ENCODE measurements at regions not wholly inside any gene's neighbourhood (a gene's known extent, or its start where the extent isn't known, plus 50 kb on each side); places are given as distances from the start of the nearest gene placed in this dataset.

DNA sequence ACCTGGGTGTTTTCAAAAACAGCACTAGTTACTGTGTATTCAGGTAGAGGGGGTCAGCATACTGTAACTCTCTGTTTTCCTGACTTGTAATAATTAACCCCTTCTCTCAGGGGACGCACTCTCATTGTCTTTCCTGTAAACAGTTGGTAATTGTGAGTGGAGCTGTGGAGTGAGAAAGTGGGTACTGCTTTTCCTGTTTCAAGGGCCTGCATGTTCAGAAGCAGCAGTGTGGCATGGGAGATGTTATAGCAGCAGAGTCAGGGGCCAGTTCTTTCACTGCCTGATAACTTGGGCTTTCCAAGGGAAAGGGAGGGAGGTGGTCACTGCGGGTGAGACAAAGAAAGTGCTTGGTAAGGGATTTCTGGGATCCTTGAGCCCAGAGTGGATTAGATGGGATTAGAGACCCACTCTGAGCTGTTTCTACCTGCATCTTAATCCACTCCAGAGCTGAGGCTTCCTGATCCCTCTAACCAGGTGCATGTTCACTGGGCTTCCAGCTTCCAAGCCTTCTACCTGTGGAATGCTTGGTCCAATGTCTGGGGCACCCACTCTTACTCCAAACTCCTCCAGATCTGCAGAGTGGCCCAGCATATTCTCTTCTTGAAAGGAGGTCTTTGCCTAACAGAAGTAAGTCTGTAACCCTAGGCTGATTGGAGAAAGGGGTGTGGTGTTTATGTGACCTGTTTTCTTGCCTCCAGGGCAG, 105.2 kb downstream of the RPLP1 start:
- Histone ChIP-seq H3K4me1 (peaks cover 4% of the 10 kb centered on the region), H3K4me3 (no peak overlapping the region), H3K27ac (peak overlapping the region; percentile 37), H3K27me3 (ENCODE audit: low read depth) (peaks cover 6% of the 10 kb centered on the region), H3K36me3 (no peaks in the 10 kb centered on the region), H3K9me3 (no peaks in the 10 kb centered on the region)
- DNase-seq (no peak), ATAC-seq (no peak)
- intact Hi-C loops (cut with DNase I): no loop called here
- TF ChIP-seq, protein P1, sequence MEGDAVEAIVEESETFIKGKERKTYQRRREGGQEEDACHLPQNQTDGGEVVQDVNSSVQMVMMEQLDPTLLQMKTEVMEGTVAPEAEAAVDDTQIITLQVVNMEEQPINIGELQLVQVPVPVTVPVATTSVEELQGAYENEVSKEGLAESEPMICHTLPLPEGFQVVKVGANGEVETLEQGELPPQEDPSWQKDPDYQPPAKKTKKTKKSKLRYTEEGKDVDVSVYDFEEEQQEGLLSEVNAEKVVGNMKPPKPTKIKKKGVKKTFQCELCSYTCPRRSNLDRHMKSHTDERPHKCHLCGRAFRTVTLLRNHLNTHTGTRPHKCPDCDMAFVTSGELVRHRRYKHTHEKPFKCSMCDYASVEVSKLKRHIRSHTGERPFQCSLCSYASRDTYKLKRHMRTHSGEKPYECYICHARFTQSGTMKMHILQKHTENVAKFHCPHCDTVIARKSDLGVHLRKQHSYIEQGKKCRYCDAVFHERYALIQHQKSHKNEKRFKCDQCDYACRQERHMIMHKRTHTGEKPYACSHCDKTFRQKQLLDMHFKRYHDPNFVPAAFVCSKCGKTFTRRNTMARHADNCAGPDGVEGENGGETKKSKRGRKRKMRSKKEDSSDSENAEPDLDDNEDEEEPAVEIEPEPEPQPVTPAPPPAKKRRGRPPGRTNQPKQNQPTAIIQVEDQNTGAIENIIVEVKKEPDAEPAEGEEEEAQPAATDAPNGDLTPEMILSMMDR (IDR thresholded peaks at IDR 0.05): no peak

DNA sequence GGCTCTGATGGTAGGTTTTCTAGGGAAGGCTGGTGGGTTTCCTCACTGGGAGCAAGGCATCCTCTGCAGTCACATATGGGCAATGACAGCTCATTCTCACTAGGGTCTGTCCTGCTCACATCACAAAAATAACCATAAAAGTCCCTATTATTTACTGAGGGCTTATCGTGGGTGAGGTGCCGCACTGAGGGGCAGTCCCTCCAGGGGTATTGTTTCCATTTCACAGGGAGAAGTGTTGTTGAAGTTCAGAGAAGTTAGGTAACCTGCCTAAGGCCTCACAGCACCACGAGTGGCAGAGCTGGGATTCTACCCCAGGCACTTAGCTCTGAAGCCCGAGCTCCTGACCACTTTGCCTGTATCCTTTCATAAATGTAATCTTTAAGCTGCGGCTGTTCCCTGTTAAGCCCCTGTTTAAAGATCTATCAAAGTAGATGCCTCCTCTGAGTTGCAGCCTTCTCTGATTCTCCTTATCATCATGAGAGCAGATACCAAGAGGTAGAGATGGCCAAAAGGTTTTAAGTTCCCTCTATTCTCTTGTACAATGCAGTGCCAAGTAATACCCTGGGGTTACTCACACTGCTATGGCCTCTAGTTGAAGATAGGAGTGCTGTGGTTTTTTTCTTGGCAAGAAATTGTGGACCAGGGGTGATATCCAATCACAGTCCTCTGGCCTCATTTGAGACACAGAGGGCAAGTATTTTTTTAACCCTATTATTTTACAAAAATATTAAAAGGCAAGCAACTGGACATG, 107.0 kb downstream of the RPLP1 start:
- Histone ChIP-seq H3K27ac (no peak overlapping the region), H3K36me3 (no peaks in the 10 kb centered on the region), H3K4me3 (no peak overlapping the region), H3K27me3 (ENCODE audit: low read depth) (peaks cover 6% of the 10 kb centered on the region), H3K4me1 (peaks cover 4% of the 10 kb centered on the region), H3K9me3 (no peaks in the 10 kb centered on the region)
- intact Hi-C loops (cut with DNase I): no loop called here
- ATAC-seq: no peak
- DNase-seq: no peak
- TF ChIP-seq, protein P1 (IDR thresholded peaks at IDR 0.05): no peak

DNA sequence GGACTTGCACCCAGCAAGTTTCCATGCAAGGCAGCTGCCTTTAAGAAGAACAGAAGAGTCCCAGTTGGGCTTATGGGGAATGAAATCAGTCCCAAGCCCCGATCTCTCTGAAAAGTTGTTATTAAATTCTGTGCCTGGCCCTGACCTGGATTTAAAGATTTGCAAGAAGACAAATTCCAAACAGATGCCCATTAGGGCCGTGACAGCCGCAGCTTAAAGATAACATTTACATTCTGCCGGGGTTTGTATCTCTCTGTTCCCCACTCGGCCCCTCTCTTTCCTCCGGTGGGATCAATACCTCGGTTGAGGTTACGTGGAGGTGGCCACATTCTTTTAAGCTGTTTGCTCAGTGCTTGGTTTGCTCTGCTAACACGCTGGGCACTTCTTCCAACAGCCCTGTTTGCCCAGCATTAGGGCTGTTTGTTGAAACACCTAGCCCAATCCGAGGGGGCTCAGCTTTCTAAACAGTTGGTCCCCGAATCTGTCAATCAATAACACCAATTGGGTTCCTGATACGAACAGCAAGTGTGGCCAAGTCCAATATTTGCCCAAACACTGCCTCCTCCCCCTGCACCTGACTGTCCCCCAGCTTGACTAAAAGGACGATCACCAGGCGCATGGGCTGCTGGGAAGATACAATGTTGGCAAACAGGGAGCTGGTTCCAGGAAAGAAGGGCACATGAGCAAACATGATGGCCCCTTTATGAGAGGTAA, 108.6 kb downstream of the RPLP1 start:
- H3K9me3 ChIP-seq: no peaks in the 10 kb centered on the region
- DNase-seq (no peak), ATAC-seq (peak in 1 of 2 donors; percentile 43)
- no peak overlapping the region for H3K27ac ChIP-seq
- peaks cover 4% of the 10 kb centered on the region for H3K4me1 ChIP-seq
- no peak overlapping the region for H3K4me3 ChIP-seq
- H3K36me3 ChIP-seq: no peaks in the 10 kb centered on the region
- H3K27me3 ChIP-seq (ENCODE audit: low read depth): peaks cover 6% of the 10 kb centered on the region
- TF ChIP-seq, protein P1 (IDR thresholded peaks at IDR 0.05): no peak
- intact Hi-C loops (cut with DNase I): no loop called here

DNA sequence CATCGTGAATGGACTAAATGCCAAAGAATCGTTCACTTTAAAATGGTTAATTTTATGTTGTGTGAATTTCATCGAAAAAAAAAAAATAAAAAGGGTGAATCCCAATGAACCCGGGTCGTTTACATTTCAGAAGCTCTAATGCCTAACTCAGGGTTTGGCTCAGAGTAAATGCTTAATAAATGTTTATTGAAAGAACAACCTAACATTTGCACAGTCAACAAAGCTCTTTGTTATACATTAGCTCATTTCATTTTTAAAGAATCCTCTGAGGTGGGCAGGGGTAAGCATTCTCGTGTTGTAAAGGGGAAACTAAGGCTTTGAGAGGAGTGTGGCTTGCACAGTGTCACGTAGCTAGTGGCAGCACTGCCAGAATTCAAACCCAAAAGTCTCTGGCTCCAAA, 109.5 kb downstream of the RPLP1 start:
- intact Hi-C loops (cut with DNase I): no loop called here
- TF ChIP-seq, protein P1 (IDR thresholded peaks at IDR 0.05): no peak
- DNase-seq (no peak), ATAC-seq (no peak)
- H3K9me3 ChIP-seq: no peaks in the 10 kb centered on the region
- no peak overlapping the region for H3K27ac ChIP-seq
- no peaks in the 10 kb centered on the region for H3K36me3 ChIP-seq
- peaks cover 4% of the 10 kb centered on the region for H3K4me1 ChIP-seq
- no peak overlapping the region for H3K4me3 ChIP-seq
- peaks cover 6% of the 10 kb centered on the region for H3K27me3 ChIP-seq (ENCODE audit: low read depth)

DNA sequence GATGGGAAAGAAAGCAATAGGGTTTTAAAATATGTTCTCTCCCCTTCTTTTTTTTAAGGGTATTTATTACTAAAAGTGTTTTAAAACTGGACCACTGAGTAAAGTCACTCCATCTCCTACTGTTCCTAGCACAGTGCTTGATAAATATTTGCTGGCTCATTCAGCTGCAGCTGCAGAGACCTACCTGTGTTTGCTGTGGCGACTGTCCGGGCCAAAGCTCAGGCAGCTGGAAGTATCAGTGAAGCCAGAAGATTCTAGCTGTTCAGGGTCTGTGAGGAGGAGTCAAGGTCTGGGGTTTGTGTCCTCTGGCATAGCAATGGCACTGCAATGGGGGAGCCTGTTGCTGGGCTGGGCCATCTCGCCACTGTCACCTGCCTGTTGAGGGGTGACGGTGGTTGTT, 109.9 kb downstream of the RPLP1 start:
- Histone ChIP-seq H3K9me3 (no peaks in the 10 kb centered on the region), H3K27me3 (ENCODE audit: low read depth) (peaks cover 6% of the 10 kb centered on the region), H3K36me3 (no peaks in the 10 kb centered on the region), H3K4me3 (no peak overlapping the region), H3K27ac (no peak overlapping the region), H3K4me1 (peaks cover 3% of the 10 kb centered on the region)
- intact Hi-C loops (cut with DNase I): no loop called here
- ATAC-seq (peak; percentile 31 to 45), DNase-seq (no peak)
- TF ChIP-seq, protein P1 (IDR thresholded peaks at IDR 0.05): no peak
